ENCODE measurements at regions not wholly inside any gene's neighbourhood (a gene's known extent, or its start where the extent isn't known, plus 50 kb on each side); places are given as distances from the start of the nearest gene placed in this dataset.

DNA sequence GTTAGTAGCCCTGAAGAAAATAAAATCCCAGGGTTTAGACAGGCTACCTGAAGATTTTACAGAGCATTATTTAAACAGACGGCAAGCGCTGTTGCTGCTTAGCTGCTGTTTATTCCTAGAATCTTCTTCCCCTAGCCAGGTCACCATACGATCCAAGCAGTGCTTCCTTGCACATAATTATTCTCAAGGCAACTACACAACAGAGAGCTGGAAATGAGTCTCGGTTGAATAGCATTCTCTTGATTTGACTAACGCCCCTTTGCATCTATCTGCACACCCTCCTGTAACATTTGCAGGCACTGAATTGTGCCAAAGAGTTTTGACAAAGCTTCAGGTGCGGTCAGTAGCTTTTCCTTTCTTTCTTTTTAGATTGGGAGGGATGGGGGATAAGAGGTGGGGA is 564.4 kb downstream of the TBL1XR1 start:
- no peaks in the 10 kb centered on the region for H3K27me3 ChIP-seq (ENCODE audit: insufficient read depth, insufficient read length)
- TF ChIP-seq ZNF274 (IDR thresholded peaks at IDR 0.05; ENCODE audit: low read depth, low read length) (no peak), YY1 (IDR thresholded peaks at IDR 0.05; ENCODE audit: insufficient read depth, insufficient read length) (no peak), SUZ12 (IDR thresholded peaks at IDR 0.05; ENCODE audit: extremely low read depth, insufficient read depth, insufficient read length) (no peak)
- no peak for DNase-seq (ENCODE audit: low read depth, low spot score)
- no peaks in the 10 kb centered on the region for H3K9me3 ChIP-seq (ENCODE audit: insufficient read depth, low read length)
- no peaks in the 10 kb centered on the region for H3K36me3 ChIP-seq (ENCODE audit: insufficient read depth, insufficient read length, low read length)
- H3K4me3 ChIP-seq (ENCODE audit: insufficient read length, low read depth), result no peak overlapping the region
- no peaks in the 10 kb centered on the region for H3K4me1 ChIP-seq (ENCODE audit: insufficient read depth, insufficient read length)
- H3K9ac ChIP-seq (ENCODE audit: insufficient read length, low read depth), result no peak overlapping the region

- Histone ChIP-seq H3K9me3 (ENCODE audit: insufficient read depth, low read length) (no peaks in the 10 kb centered on the region), H3K27me3 (ENCODE audit: insufficient read depth, insufficient read length) (no peaks in the 10 kb centered on the region), H3K4me1 (ENCODE audit: insufficient read depth, insufficient read length) (no peaks in the 10 kb centered on the region), H3K4me3 (ENCODE audit: insufficient read length, low read depth) (no peak overlapping the region), H3K9ac (ENCODE audit: insufficient read length, low read depth) (no peak overlapping the region), H3K36me3 (ENCODE audit: insufficient read depth, insufficient read length, low read length) (no peaks in the 10 kb centered on the region)
- TF ChIP-seq YY1 (IDR thresholded peaks at IDR 0.05; ENCODE audit: insufficient read depth, insufficient read length) (no peak), ZNF274 (IDR thresholded peaks at IDR 0.05; ENCODE audit: low read depth, low read length) (no peak), SUZ12 (IDR thresholded peaks at IDR 0.05; ENCODE audit: extremely low read depth, insufficient read depth, insufficient read length) (no peak)
- no peak for DNase-seq (ENCODE audit: low read depth, low spot score)
Observed at GRCh38 chr3:176631165-176631564, 566.1 kb downstream of the TBL1XR1 start.

GRCh38 chr3:176628101-176628639 is 569.1 kb downstream of the TBL1XR1 start:
- Histone ChIP-seq H3K4me1 (ENCODE audit: insufficient read depth, insufficient read length) (no peaks in the 10 kb centered on the region), H3K27me3 (ENCODE audit: insufficient read depth, insufficient read length) (no peaks in the 10 kb centered on the region), H3K36me3 (ENCODE audit: insufficient read depth, insufficient read length, low read length) (no peaks in the 10 kb centered on the region), H3K4me3 (ENCODE audit: insufficient read length, low read depth) (no peak overlapping the region), H3K9me3 (ENCODE audit: insufficient read depth, low read length) (no peaks in the 10 kb centered on the region), H3K9ac (ENCODE audit: insufficient read length, low read depth) (no peak overlapping the region)
- no peak for TF ChIP-seq YY1 (IDR thresholded peaks at IDR 0.05; ENCODE audit: insufficient read depth, insufficient read length)
- no peak for TF ChIP-seq ZNF274 (IDR thresholded peaks at IDR 0.05; ENCODE audit: low read depth, low read length)
- TF ChIP-seq SUZ12 (IDR thresholded peaks at IDR 0.05; ENCODE audit: extremely low read depth, insufficient read depth, insufficient read length), result no peak
- DNase-seq (ENCODE audit: low read depth, low spot score), result no peak

DNA sequence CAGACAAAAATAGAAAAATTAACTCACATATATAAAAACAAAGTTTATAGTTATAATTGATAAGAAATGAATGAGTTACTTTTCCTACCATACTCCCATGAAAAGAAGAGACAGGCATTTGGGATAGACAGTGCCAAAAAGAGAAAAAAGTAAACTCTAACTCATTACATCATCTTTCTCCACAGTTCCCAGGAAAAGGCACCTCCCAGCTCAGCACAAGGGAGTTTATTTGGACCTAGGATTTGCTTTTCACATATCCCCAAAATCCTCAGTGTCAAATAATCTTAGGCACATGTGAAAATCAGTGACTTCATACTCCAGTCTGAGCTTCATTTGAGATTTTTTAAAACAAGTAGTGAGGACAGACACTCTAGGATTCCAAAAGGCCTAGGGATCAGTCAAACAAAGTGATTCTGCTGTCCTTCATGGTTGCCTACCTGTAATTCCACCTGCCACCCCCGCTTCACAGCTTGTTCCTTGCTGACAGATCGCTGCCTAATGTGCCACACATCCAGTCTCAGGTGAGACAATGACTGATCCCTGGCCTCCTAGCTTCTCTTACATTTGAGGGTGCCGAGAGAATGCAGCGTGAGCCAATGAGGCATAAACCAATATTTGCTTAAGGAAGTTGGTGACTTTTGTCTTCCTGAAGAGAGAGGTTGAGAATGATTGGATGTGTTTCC is 573.7 kb downstream of the TBL1XR1 start:
- no peaks in the 10 kb centered on the region for H3K9me3 ChIP-seq (ENCODE audit: insufficient read depth, low read length)
- H3K4me3 ChIP-seq (ENCODE audit: insufficient read length, low read depth), result no peak overlapping the region
- DNase-seq (ENCODE audit: low read depth, low spot score), result no peak
- TF ChIP-seq ZNF274 (IDR thresholded peaks at IDR 0.05; ENCODE audit: low read depth, low read length), result no peak
- no peak for TF ChIP-seq SUZ12 (IDR thresholded peaks at IDR 0.05; ENCODE audit: extremely low read depth, insufficient read depth, insufficient read length)
- no peak for TF ChIP-seq YY1 (IDR thresholded peaks at IDR 0.05; ENCODE audit: insufficient read depth, insufficient read length)
- H3K9ac ChIP-seq (ENCODE audit: insufficient read length, low read depth), result no peak overlapping the region
- no peaks in the 10 kb centered on the region for H3K36me3 ChIP-seq (ENCODE audit: insufficient read depth, insufficient read length, low read length)
- H3K27me3 ChIP-seq (ENCODE audit: insufficient read depth, insufficient read length), result no peaks in the 10 kb centered on the region
- no peaks in the 10 kb centered on the region for H3K4me1 ChIP-seq (ENCODE audit: insufficient read depth, insufficient read length)

DNA sequence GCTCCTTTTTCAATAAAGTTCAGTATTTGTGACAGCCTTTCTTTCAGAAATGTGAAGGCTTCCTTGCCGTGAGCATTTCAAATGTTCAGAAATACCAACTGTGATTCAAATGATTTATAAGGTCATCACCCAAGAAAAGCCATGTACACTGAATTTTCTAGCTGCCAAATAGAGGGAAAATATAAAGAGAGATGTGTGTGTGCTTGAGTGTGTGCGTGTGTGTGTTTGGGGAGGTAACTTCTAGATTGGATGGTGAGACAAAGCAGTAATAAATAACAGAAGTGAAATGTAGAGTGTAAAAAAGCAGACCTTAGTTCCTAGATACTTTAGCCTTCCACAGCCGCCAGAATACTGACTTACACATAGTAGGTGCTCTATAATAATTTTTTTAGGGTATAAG is 577.4 kb downstream of the TBL1XR1 start:
- Histone ChIP-seq H3K9ac (ENCODE audit: insufficient read length, low read depth) (no peak overlapping the region), H3K9me3 (ENCODE audit: insufficient read depth, low read length) (no peaks in the 10 kb centered on the region), H3K4me1 (ENCODE audit: insufficient read depth, insufficient read length) (no peaks in the 10 kb centered on the region), H3K27me3 (ENCODE audit: insufficient read depth, insufficient read length) (no peaks in the 10 kb centered on the region), H3K4me3 (ENCODE audit: insufficient read length, low read depth) (no peak overlapping the region), H3K36me3 (ENCODE audit: insufficient read depth, insufficient read length, low read length) (no peaks in the 10 kb centered on the region)
- no peak for DNase-seq (ENCODE audit: low read depth, low spot score)
- TF ChIP-seq ZNF274 (IDR thresholded peaks at IDR 0.05; ENCODE audit: low read depth, low read length) (no peak), SUZ12 (IDR thresholded peaks at IDR 0.05; ENCODE audit: extremely low read depth, insufficient read depth, insufficient read length) (no peak), YY1 (IDR thresholded peaks at IDR 0.05; ENCODE audit: insufficient read depth, insufficient read length) (no peak)

DNA sequence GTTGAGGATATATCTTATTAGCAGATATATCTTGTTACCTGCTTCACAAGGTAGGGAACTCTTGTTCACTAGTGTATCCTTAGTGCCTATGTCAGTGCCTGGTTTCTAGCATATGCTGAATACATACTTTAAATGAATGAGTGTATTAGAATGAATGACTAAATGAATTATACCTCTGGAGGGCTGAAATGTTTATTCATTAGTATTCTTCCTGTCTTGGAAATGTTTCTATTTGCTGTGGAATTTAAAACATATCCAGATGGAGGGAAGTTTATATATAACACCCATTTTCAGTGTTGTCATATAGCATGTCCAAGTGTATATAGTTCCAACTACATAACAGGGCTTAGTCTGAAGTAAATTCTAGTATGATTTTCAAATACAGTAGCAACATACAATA is 581.5 kb downstream of the TBL1XR1 start:
- TF ChIP-seq SUZ12 (IDR thresholded peaks at IDR 0.05; ENCODE audit: extremely low read depth, insufficient read depth, insufficient read length) (no peak), ZNF274 (IDR thresholded peaks at IDR 0.05; ENCODE audit: low read depth, low read length) (no peak), YY1 (IDR thresholded peaks at IDR 0.05; ENCODE audit: insufficient read depth, insufficient read length) (no peak)
- Histone ChIP-seq H3K9me3 (ENCODE audit: insufficient read depth, low read length) (no peaks in the 10 kb centered on the region), H3K27me3 (ENCODE audit: insufficient read depth, insufficient read length) (no peaks in the 10 kb centered on the region), H3K9ac (ENCODE audit: insufficient read length, low read depth) (no peak overlapping the region), H3K4me3 (ENCODE audit: insufficient read length, low read depth) (no peak overlapping the region), H3K4me1 (ENCODE audit: insufficient read depth, insufficient read length) (no peaks in the 10 kb centered on the region), H3K36me3 (ENCODE audit: insufficient read depth, insufficient read length, low read length) (no peaks in the 10 kb centered on the region)
- DNase-seq (ENCODE audit: low read depth, low spot score), result no peak

DNA sequence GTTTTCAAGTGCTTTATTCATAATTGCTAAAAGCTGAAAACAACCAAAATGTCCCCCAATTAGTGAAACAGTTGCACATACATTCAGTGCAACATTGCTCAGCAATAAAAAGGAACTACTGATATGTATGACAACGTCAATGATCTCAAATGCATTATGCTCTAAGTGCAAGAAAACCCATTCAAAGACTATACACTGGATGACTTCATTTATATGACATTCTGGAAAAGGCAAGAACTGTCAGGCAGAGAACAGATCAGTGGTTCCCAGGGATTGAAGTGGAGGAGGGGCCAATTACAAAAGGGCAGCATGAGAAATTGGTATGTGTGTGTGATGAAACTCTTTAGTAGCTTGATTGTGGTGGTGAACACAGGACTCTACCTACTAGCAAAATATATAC is 585.6 kb downstream of the TBL1XR1 start:
- no peak for DNase-seq (ENCODE audit: low read depth, low spot score)
- Histone ChIP-seq H3K4me3 (ENCODE audit: insufficient read length, low read depth) (no peak overlapping the region), H3K27me3 (ENCODE audit: insufficient read depth, insufficient read length) (no peaks in the 10 kb centered on the region), H3K36me3 (ENCODE audit: insufficient read depth, insufficient read length, low read length) (no peaks in the 10 kb centered on the region), H3K9ac (ENCODE audit: insufficient read length, low read depth) (no peak overlapping the region), H3K4me1 (ENCODE audit: insufficient read depth, insufficient read length) (no peaks in the 10 kb centered on the region), H3K9me3 (ENCODE audit: insufficient read depth, low read length) (no peaks in the 10 kb centered on the region)
- TF ChIP-seq ZNF274 (IDR thresholded peaks at IDR 0.05; ENCODE audit: low read depth, low read length) (no peak), YY1 (IDR thresholded peaks at IDR 0.05; ENCODE audit: insufficient read depth, insufficient read length) (no peak), SUZ12 (IDR thresholded peaks at IDR 0.05; ENCODE audit: extremely low read depth, insufficient read depth, insufficient read length) (no peak)
